Fibroblast of lung (primary cell): ENCODE measurements at regions not wholly inside any gene's neighbourhood (a gene's known extent, or its start where the extent isn't known, plus 50 kb on each side); places are given as distances from the start of the nearest gene placed in this dataset.

Source experiments
- DNase-seq, 2 donors: peaks; one replicate each; pipeline versions ENCODE4 v3.0.0 to v3.0.0-alpha.2; 2010; ENCODE audit warnings: low read depth in 2 of 2
- H2AFZ ChIP-seq: 2 replicates; pipeline ENCODE4 v1.5.1; 2012; ENCODE audit warnings: low read length, control low read depth, inconsistent platforms
- H3K27ac ChIP-seq: 2 replicates; pipeline ENCODE4 v1.5.1; 2011; ENCODE audit warnings: low read length, control low read depth; ENCODE audit not compliant: insufficient read depth
- H3K27me3 ChIP-seq: 2 replicates; pipeline ENCODE4 v1.5.1; 2011; ENCODE audit warnings: mild to moderate bottlenecking, low read length; ENCODE audit not compliant: control insufficient read depth, insufficient read depth
- H3K36me3 ChIP-seq: 2 replicates; pipeline ENCODE4 v1.5.1; 2011; ENCODE audit warnings: low read length; ENCODE audit not compliant: control insufficient read depth, insufficient read depth
- H3K4me1 ChIP-seq: 2 replicates; pipeline ENCODE4 v1.5.1; 2011; ENCODE audit warnings: low read length; ENCODE audit not compliant: control insufficient read depth, insufficient read depth; ENCODE audit errors: extremely low read depth
- H3K4me2 ChIP-seq: 2 replicates; pipeline ENCODE4 v1.5.1; 2011; ENCODE audit warnings: low read length, control low read depth; ENCODE audit not compliant: insufficient read depth; ENCODE audit errors: extremely low read depth
- H3K4me3 ChIP-seq, 4 experiments: fragments of 200-600 bp in 1 of 4; sonication (generic) in 1 of 4; replicated peaks in 1 of 4; 2 replicates each; pipeline ENCODE4 v1.5.1; 2011 to 2016; ENCODE audit warnings: low read length in 4 of 4, low read depth in 3 of 4, mild to moderate bottlenecking in 3 of 4, control low read depth in 2 of 4, inconsistent platforms in 1 of 4, mixed read lengths in 1 of 4; ENCODE audit not compliant: insufficient read depth in 1 of 4; ENCODE audit errors: control extremely low read depth in 1 of 4
- H3K79me2 ChIP-seq: 2 replicates; pipeline ENCODE4 v1.5.1; 2012; ENCODE audit warnings: mild to moderate bottlenecking, low read length, inconsistent platforms; ENCODE audit not compliant: control insufficient read depth, insufficient read depth
- H3K9ac ChIP-seq: 2 replicates; pipeline ENCODE4 v1.5.1; 2011; ENCODE audit warnings: mild to moderate bottlenecking, low read length, control low read depth; ENCODE audit not compliant: insufficient read depth
- H3K9me3 ChIP-seq: 2 replicates; pipeline ENCODE4 v1.5.1; 2012; ENCODE audit warnings: low read depth, low read length; ENCODE audit not compliant: control insufficient read depth, insufficient read depth
- H4K20me1 ChIP-seq: 2 replicates; pipeline ENCODE4 v1.5.1; 2011; ENCODE audit warnings: low read length; ENCODE audit not compliant: control insufficient read depth, insufficient read depth; ENCODE audit errors: extremely low read depth
- CTCF ChIP-seq, 2 donors: IDR thresholded peaks in 1 of 2; conservative IDR thresholded peaks in 1 of 2; 1 replicate in 1 of 2; 2 replicates in 1 of 2; pipeline ENCODE4 v1.5.1; 2011 to 2012; ENCODE audit warnings: low read length in 2 of 2, control low read depth in 1 of 2, inconsistent platforms in 1 of 2, low read depth in 1 of 2, mild to moderate bottlenecking in 1 of 2
- EZH2 ChIP-seq: IDR thresholded peaks from 2 replicates; pipeline ENCODE4 v1.5.1; 2012; ENCODE audit warnings: low read length, control low read depth, mild to moderate bottlenecking; ENCODE audit errors: missing control alignments

- TF ChIP-seq EZH2 (no peak), CTCF (conservative IDR thresholded peaks at IDR 0.05 in 1 of 2, IDR thresholded peaks at IDR 0.05 in 1 of 2; ENCODE audit: low read depth in 1 of 2, low read length in 2 of 2) (no peak)
- DNase-seq, result no peak
- Histone ChIP-seq H3K36me3 (no peaks in the 10 kb centered on the region), H2AFZ (no peak overlapping the region), H3K4me2 (no peak overlapping the region), H3K9ac (no peak overlapping the region), H3K27ac (no peak overlapping the region), H3K9me3 (no peaks in the 10 kb centered on the region), H3K4me3 (no peak overlapping the region), H3K4me1 (no peaks in the 10 kb centered on the region), H3K79me2 (no peaks in the 10 kb centered on the region), H3K27me3 (no peaks in the 10 kb centered on the region), H4K20me1 (no peaks in the 10 kb centered on the region)
Observed at GRCh38 chr22:47695176-47695575, 932.7 kb downstream of the TBC1D22A start.

- Histone ChIP-seq H4K20me1 (no peaks in the 10 kb centered on the region), H3K9ac (no peak overlapping the region), H3K79me2 (no peaks in the 10 kb centered on the region), H3K36me3 (no peaks in the 10 kb centered on the region), H3K4me2 (no peak overlapping the region), H2AFZ (no peak overlapping the region), H3K4me1 (no peaks in the 10 kb centered on the region), H3K4me3 (no peak overlapping the region), H3K27ac (no peak overlapping the region), H3K27me3 (no peaks in the 10 kb centered on the region), H3K9me3 (no peaks in the 10 kb centered on the region)
- no peak for DNase-seq
- TF ChIP-seq CTCF (conservative IDR thresholded peaks at IDR 0.05 in 1 of 2, IDR thresholded peaks at IDR 0.05 in 1 of 2; ENCODE audit: low read depth in 1 of 2, low read length in 2 of 2), result no peak
Observed at GRCh38 chr22:47694536-47695130, 932.2 kb downstream of the TBC1D22A start.

GRCh38 chr22:47693606-47694005 lies 931.2 kb downstream of the TBC1D22A start:
- Histone ChIP-seq H3K9me3 (no peaks in the 10 kb centered on the region), H3K4me1 (no peaks in the 10 kb centered on the region), H3K9ac (no peak overlapping the region), H3K4me2 (no peak overlapping the region), H4K20me1 (no peaks in the 10 kb centered on the region), H3K79me2 (no peaks in the 10 kb centered on the region), H3K36me3 (no peaks in the 10 kb centered on the region), H3K4me3 (no peak overlapping the region), H3K27ac (no peak overlapping the region), H3K27me3 (no peaks in the 10 kb centered on the region), H2AFZ (no peak overlapping the region)
- no peak for DNase-seq
- no peak for TF ChIP-seq EZH2
- no peak for TF ChIP-seq CTCF (conservative IDR thresholded peaks at IDR 0.05 in 1 of 2, IDR thresholded peaks at IDR 0.05 in 1 of 2; ENCODE audit: low read depth in 1 of 2, low read length in 2 of 2)
